Mesenchymal stem cell (in vitro differentiated cells and primary cell): ENCODE measurements at regions not wholly inside any gene's neighbourhood (a gene's known extent, or its start where the extent isn't known, plus 50 kb on each side); places are given as distances from the start of the nearest gene placed in this dataset.

ENCODE experiments used
- DNase-seq: peaks from one replicate; pipeline ENCODE4 v3.0.0-alpha.2; 2013
- H2AFZ ChIP-seq: one replicate; pipeline ENCODE4 v1.6.1; 2013; ENCODE audit warnings: low read depth, mild to moderate bottlenecking, control low read depth, inconsistent platforms, low read length, moderate library complexity
- H2AK5ac ChIP-seq: 2 replicates; pipeline ENCODE4 v1.6.1; 2013; ENCODE audit warnings: low read length, moderate library complexity, mild to moderate bottlenecking, inconsistent platforms; ENCODE audit not compliant: severe bottlenecking
- H2BK120ac ChIP-seq: one replicate; pipeline ENCODE4 v1.6.1; 2013; ENCODE audit warnings: low read depth, mild to moderate bottlenecking, inconsistent platforms, low read length, moderate library complexity
- H2BK12ac ChIP-seq, 2 experiments: one replicate each; pipeline ENCODE4 v1.6.1; 2013; ENCODE audit warnings: inconsistent platforms in 2 of 2, low read length in 2 of 2, mild to moderate bottlenecking in 2 of 2, moderate library complexity in 2 of 2, control low read depth in 1 of 2
- H2BK15ac ChIP-seq: one replicate; pipeline ENCODE4 v1.6.1; 2013; ENCODE audit warnings: mild to moderate bottlenecking, low read depth, inconsistent platforms; ENCODE audit not compliant: poor library complexity, severe bottlenecking
- H2BK5ac ChIP-seq: 2 replicates; pipeline ENCODE4 v1.6.1; 2013; ENCODE audit warnings: low read depth, mild to moderate bottlenecking, low read length, control low read depth, inconsistent platforms; ENCODE audit not compliant: poor library complexity, severe bottlenecking
- H3K14ac ChIP-seq, 2 experiments: one replicate each; pipeline ENCODE4 v1.6.1; 2013; ENCODE audit warnings: inconsistent platforms in 2 of 2, low read length in 2 of 2, control low read depth in 1 of 2, mild to moderate bottlenecking in 1 of 2, moderate library complexity in 1 of 2
- H3K18ac ChIP-seq, 2 experiments: one replicate each; pipeline ENCODE4 v1.6.1; 2013; ENCODE audit warnings: inconsistent platforms in 2 of 2, low read length in 2 of 2, control low read depth in 1 of 2, low read depth in 1 of 2, mild to moderate bottlenecking in 1 of 2
- H3K23ac ChIP-seq, 2 experiments: one replicate each; pipeline ENCODE4 v1.6.1; 2013; ENCODE audit warnings: inconsistent platforms in 2 of 2, low read length in 2 of 2, mild to moderate bottlenecking in 2 of 2, moderate library complexity in 2 of 2, control low read depth in 1 of 2
- H3K27ac ChIP-seq: 2 replicates; pipeline ENCODE4 v1.5.1; 2013; ENCODE audit warnings: mild to moderate bottlenecking, moderate library complexity, low read length, control low read depth, inconsistent platforms; ENCODE audit not compliant: poor library complexity, severe bottlenecking
- H3K27me3 ChIP-seq, 2 experiments: 2 replicates each; pipeline versions ENCODE4 v1.6.1 to v1.7.0; 2013; ENCODE audit warnings: low read length in 2 of 2, mild to moderate bottlenecking in 2 of 2, moderate library complexity in 2 of 2, control low read depth in 1 of 2, inconsistent platforms in 1 of 2; ENCODE audit not compliant: control insufficient read depth in 1 of 2, insufficient read depth in 1 of 2
- H3K36me3 ChIP-seq, 2 experiments: 2 replicates each; pipeline versions ENCODE4 v1.6.1 to v1.7.0; 2013; ENCODE audit warnings: low read length in 2 of 2, control low read depth in 1 of 2, inconsistent platforms in 1 of 2, low read depth in 1 of 2, mild to moderate bottlenecking in 1 of 2; ENCODE audit not compliant: insufficient read depth in 2 of 2, control insufficient read depth in 1 of 2
- H3K4ac ChIP-seq, 2 experiments: one replicate each; pipeline ENCODE4 v1.6.1; 2013; ENCODE audit warnings: inconsistent platforms in 2 of 2, low read length in 2 of 2, mild to moderate bottlenecking in 2 of 2, moderate library complexity in 2 of 2, control low read depth in 1 of 2, low read depth in 1 of 2
- H3K4me1 ChIP-seq: 2 replicates; pipeline ENCODE4 v1.6.1; 2013; ENCODE audit warnings: low read depth, low read length, control low read depth; ENCODE audit not compliant: control insufficient read depth, insufficient read depth
- H3K4me2 ChIP-seq: 2 replicates; pipeline ENCODE4 v1.6.1; 2013; ENCODE audit warnings: low read length, mild to moderate bottlenecking, inconsistent platforms; ENCODE audit not compliant: poor library complexity, severe bottlenecking
- H3K4me3 ChIP-seq, 2 experiments: 2 replicates each; pipeline versions ENCODE4 v1.5.1 to v1.7.0; 2013; ENCODE audit warnings: low read length in 2 of 2, mild to moderate bottlenecking in 2 of 2, control low read depth in 1 of 2, low read depth in 1 of 2; ENCODE audit not compliant: insufficient read depth in 1 of 2
- H3K79me1 ChIP-seq: replicated peaks from 2 replicates; pipeline ENCODE4 v1.6.1; 2013; ENCODE audit warnings: mild to moderate bottlenecking, control low read depth, low read length, inconsistent platforms; ENCODE audit not compliant: poor library complexity, severe bottlenecking
- H3K9ac ChIP-seq: 2 replicates; pipeline ENCODE4 v1.7.0; 2013; ENCODE audit warnings: mild to moderate bottlenecking, low read length, moderate library complexity
- H3K9me3 ChIP-seq: 2 replicates; pipeline ENCODE4 v1.7.0; 2013; ENCODE audit warnings: mild to moderate bottlenecking, low read length; ENCODE audit not compliant: control insufficient read depth
- H4K8ac ChIP-seq: one replicate; pipeline ENCODE4 v1.6.1; 2013; ENCODE audit warnings: inconsistent platforms, mild to moderate bottlenecking, low read length, moderate library complexity
- H4K91ac ChIP-seq: one replicate; pipeline ENCODE4 v1.6.1; 2013; ENCODE audit warnings: mild to moderate bottlenecking, low read length, inconsistent platforms
- WGBS: methylation state at CpG from one replicate; pipeline ENCODE4 v1.1.7; 2013; ENCODE audit warnings: mixed read lengths; 5-methylcytosine and 5-hydroxymethylcytosine counted together

GRCh38 chr4:128354205-128354821 lies 66.7 kb upstream of the PGRMC2 start:
- Histone ChIP-seq H3K27ac (peak overlapping the region; percentile 99), H2AFZ (no peak overlapping the region), H3K23ac (no peak overlapping the region), H3K27me3 (no peaks in the 10 kb centered on the region), H3K4me1 (peaks cover 10% of the 10 kb centered on the region), H3K4me3 (no peak overlapping the region), H3K4me2 (peak overlapping the region; percentile 26), H2BK15ac (no peak overlapping the region), H3K18ac (peak overlapping the region; percentile 64 to 66), H3K9me3 (no peaks in the 10 kb centered on the region), H4K8ac (no peak overlapping the region), H4K91ac (peak overlapping the region; percentile 78), H3K14ac (no peak overlapping the region), H3K9ac (no peak overlapping the region), H2BK120ac (no peak overlapping the region), H2BK5ac (peak overlapping the region; percentile 89), H2BK12ac (no peak overlapping the region), H3K36me3 (peaks cover 0 to 4% of the 10 kb centered on the region in 2 experiments), H3K4ac (no peak overlapping the region), H2AK5ac (peak overlapping the region; percentile 82), H3K79me1 (peaks cover 4% of the 10 kb centered on the region)
- WGBS = 0% methylated on average over 2 of the region's 4 CpGs
- peak; percentile 95 for DNase-seq

- Histone ChIP-seq H3K18ac (peak overlapping the region in 1 of 2 experiments; percentile 66), H3K27ac (peak overlapping the region; percentile 99), H3K4me3 (no peak overlapping the region), H3K9ac (no peak overlapping the region), H3K4me2 (no peak overlapping the region), H3K4ac (no peak overlapping the region), H2BK120ac (no peak overlapping the region), H3K23ac (no peak overlapping the region), H4K8ac (no peak overlapping the region), H2AFZ (no peak overlapping the region), H3K14ac (no peak overlapping the region), H2AK5ac (peak overlapping the region; percentile 81), H3K9me3 (no peaks in the 10 kb centered on the region), H2BK5ac (peak overlapping the region; percentile 89), H3K36me3 (peaks cover 0 to 4% of the 10 kb centered on the region in 2 experiments), H2BK12ac (no peak overlapping the region), H3K4me1 (peaks cover 10% of the 10 kb centered on the region), H3K79me1 (peaks cover 4% of the 10 kb centered on the region), H4K91ac (no peak overlapping the region), H2BK15ac (no peak overlapping the region), H3K27me3 (no peaks in the 10 kb centered on the region)
- peak; percentile 90 for DNase-seq
- 40% methylated on average over 1 of the region's 3 CpGs for WGBS
Observed at GRCh38 chr4:128353791-128354190, 66.2 kb upstream of the PGRMC2 start.

GRCh38 chr4:128351502-128351901 lies 63.9 kb upstream of the PGRMC2 start:
- Histone ChIP-seq H3K23ac (no peak overlapping the region), H2BK120ac (no peak overlapping the region), H3K4me3 (no peak overlapping the region), H3K9ac (no peak overlapping the region), H3K4me2 (no peak overlapping the region), H3K9me3 (no peaks in the 10 kb centered on the region), H3K4me1 (peaks cover 8% of the 10 kb centered on the region), H2AK5ac (peak overlapping the region; percentile 7), H2AFZ (no peak overlapping the region), H3K27me3 (no peaks in the 10 kb centered on the region), H3K36me3 (peaks cover 0 to 4% of the 10 kb centered on the region in 2 experiments), H2BK12ac (peak overlapping the region; percentile 21 to 28), H2BK5ac (no peak overlapping the region), H3K4ac (no peak overlapping the region), H3K14ac (no peak overlapping the region), H3K27ac (no peak overlapping the region), H4K91ac (no peak overlapping the region), H4K8ac (no peak overlapping the region), H3K79me1 (peaks cover 4% of the 10 kb centered on the region), H3K18ac (no peak overlapping the region), H2BK15ac (no peak overlapping the region)
- 100% methylated on average over 1 of the region's 1 CpG for WGBS
- DNase-seq = no peak

- Histone ChIP-seq H3K4me2 (no peak overlapping the region), H2BK15ac (peak overlapping the region; percentile 38), H3K27me3 (no peaks in the 10 kb centered on the region), H3K27ac (no peak overlapping the region), H3K4ac (peak overlapping the region; percentile 65 to 85), H3K14ac (peak overlapping the region in 1 of 2 experiments; percentile 68), H3K23ac (no peak overlapping the region), H2AFZ (no peak overlapping the region), H3K4me1 (peaks cover 8% of the 10 kb centered on the region), H4K91ac (peak overlapping the region; percentile 88), H3K18ac (peak overlapping the region; percentile 65 to 88), H3K4me3 (no peak overlapping the region), H3K9ac (no peak overlapping the region), H3K9me3 (no peaks in the 10 kb centered on the region), H3K36me3 (peaks cover 0 to 4% of the 10 kb centered on the region in 2 experiments), H2BK120ac (peak overlapping the region; percentile 82), H4K8ac (no peak overlapping the region), H3K79me1 (peaks cover 2% of the 10 kb centered on the region), H2BK12ac (peak overlapping the region; percentile 12 to 100), H2BK5ac (no peak overlapping the region), H2AK5ac (peak overlapping the region; percentile 63)
- no peak for DNase-seq
- 90% methylated on average over 6 of the region's 6 CpGs for WGBS
Observed at GRCh38 chr4:128350449-128351045, 62.9 kb upstream of the PGRMC2 start.
